ENCODE measurements at regions not wholly inside any gene's neighbourhood (a gene's known extent, or its start where the extent isn't known, plus 50 kb on each side); places are given as distances from the start of the nearest gene placed in this dataset.

GRCh38 chr2:193506035-193506434 is 1311.3 kb upstream of the TMEFF2 start:
- no peaks in the 10 kb centered on the region for H3K4me1 ChIP-seq (ENCODE audit: insufficient read depth, low read length, poor library complexity, severe bottlenecking)
- no peaks in the 10 kb centered on the region for H3K9me3 ChIP-seq (ENCODE audit: low read depth, low read length, poor library complexity, severe bottlenecking)
- no peaks in the 10 kb centered on the region for H3K27me3 ChIP-seq (replicated peaks; ENCODE audit: insufficient read depth, low read depth, low read length, poor library complexity)
- ChIA-PET CTCF (no interaction called here), POLR2A (ENCODE audit: low non-redundant PET) (no interaction called here)
- DNase-seq (ENCODE audit: low spot score), result no peak
- no peak for TF ChIP-seq EZH2 (IDR thresholded peaks at IDR 0.05; ENCODE audit: borderline replicate concordance, low read depth, low read length, poor library complexity, severe bottlenecking)
- TF ChIP-seq CTCF (conservative IDR thresholded peaks at IDR 0.05; ENCODE audit: low read depth, low read length), result no peak
- H3K36me3 ChIP-seq (ENCODE audit: insufficient read depth, low read length, poor library complexity, severe bottlenecking), result no peaks in the 10 kb centered on the region
- BruUV-seq (replicated peaks), result no TSS peak
- no peak overlapping the region for H3K27ac ChIP-seq (ENCODE audit: low read depth, low read length, poor library complexity, severe bottlenecking)
- no peak overlapping the region for H3K4me3 ChIP-seq (ENCODE audit: low read depth, low read length, poor library complexity, severe bottlenecking)
- intact Hi-C loops (cut with micrococcal nuclease; ENCODE audit: unreplicated experiment), result no loop called here

GRCh38 chr2:193505620-193506019 is 1310.9 kb upstream of the TMEFF2 start:
- BruUV-seq (replicated peaks), result no TSS peak
- DNase-seq (ENCODE audit: low spot score), result no peak
- no peak for TF ChIP-seq CTCF (conservative IDR thresholded peaks at IDR 0.05; ENCODE audit: low read depth, low read length)
- no peak for TF ChIP-seq EZH2 (IDR thresholded peaks at IDR 0.05; ENCODE audit: borderline replicate concordance, low read depth, low read length, poor library complexity, severe bottlenecking)
- ChIA-PET POLR2A (ENCODE audit: low non-redundant PET) (no interaction called here), CTCF (no interaction called here)
- Histone ChIP-seq H3K27me3 (replicated peaks; ENCODE audit: insufficient read depth, low read depth, low read length, poor library complexity) (no peaks in the 10 kb centered on the region), H3K4me3 (ENCODE audit: low read depth, low read length, poor library complexity, severe bottlenecking) (no peak overlapping the region), H3K36me3 (ENCODE audit: insufficient read depth, low read length, poor library complexity, severe bottlenecking) (no peaks in the 10 kb centered on the region), H3K27ac (ENCODE audit: low read depth, low read length, poor library complexity, severe bottlenecking) (no peak overlapping the region), H3K4me1 (ENCODE audit: insufficient read depth, low read length, poor library complexity, severe bottlenecking) (no peaks in the 10 kb centered on the region), H3K9me3 (ENCODE audit: low read depth, low read length, poor library complexity, severe bottlenecking) (no peaks in the 10 kb centered on the region)
- intact Hi-C loops (cut with micrococcal nuclease; ENCODE audit: unreplicated experiment), result no loop called here

GRCh38 chr2:193502363-193503035 is 1307.8 kb upstream of the TMEFF2 start:
- Histone ChIP-seq H3K4me3 (ENCODE audit: low read depth, low read length, poor library complexity, severe bottlenecking) (no peak overlapping the region), H3K27me3 (replicated peaks; ENCODE audit: insufficient read depth, low read depth, low read length, poor library complexity) (no peaks in the 10 kb centered on the region), H3K27ac (ENCODE audit: low read depth, low read length, poor library complexity, severe bottlenecking) (no peak overlapping the region), H3K9me3 (ENCODE audit: low read depth, low read length, poor library complexity, severe bottlenecking) (no peaks in the 10 kb centered on the region), H3K4me1 (ENCODE audit: insufficient read depth, low read length, poor library complexity, severe bottlenecking) (no peaks in the 10 kb centered on the region), H3K36me3 (ENCODE audit: insufficient read depth, low read length, poor library complexity, severe bottlenecking) (no peaks in the 10 kb centered on the region)
- POLR2A ChIA-PET (ENCODE audit: low non-redundant PET), result no interaction called here
- no peak for DNase-seq (ENCODE audit: low spot score)
- TF ChIP-seq CTCF (conservative IDR thresholded peaks at IDR 0.05; ENCODE audit: low read depth, low read length), result no peak
- no peak for TF ChIP-seq EZH2 (IDR thresholded peaks at IDR 0.05; ENCODE audit: borderline replicate concordance, low read depth, low read length, poor library complexity, severe bottlenecking)
- intact Hi-C loops (cut with micrococcal nuclease; ENCODE audit: unreplicated experiment), result no loop called here
- no TSS peak for BruUV-seq (replicated peaks)
- CTCF ChIA-PET, result no interaction called here
